Keratinocyte (primary cell): ENCODE measurements at regions not wholly inside any gene's neighbourhood (a gene's known extent, or its start where the extent isn't known, plus 50 kb on each side); places are given as distances from the start of the nearest gene placed in this dataset.
A peak's percentile ranks its signal among the peaks of the same experiment; 100 is the strongest.
"Not testable (repeated sequence)": the region's sequence is repeated elsewhere in the genome, so short reads cannot be mapped to it uniquely, and the experiment has no call there.

Experiments used
- DNase-seq: peaks from one replicate; pipeline ENCODE4 v3.0.0-alpha.2; 2011; ENCODE audit warnings: low read depth, missing footprints, low spot score
- FAIRE-seq: peaks from 2 replicates; lab custom pipeline; 2011; peaks lifted over from hg19 to GRCh38; lab: Jason Lieb, UNC
- H2AFZ ChIP-seq: 2 replicates; pipeline ENCODE4 v1.6.0; 2012; ENCODE audit warnings: low read length, control low read depth, inconsistent platforms; ENCODE audit not compliant: control insufficient read depth
- H3K27ac ChIP-seq: 2 replicates; pipeline ENCODE4 v1.5.1; 2011; ENCODE audit warnings: low read length; ENCODE audit not compliant: control insufficient read depth, insufficient read depth
- H3K27me3 ChIP-seq: 3 replicates; pipeline ENCODE4 v1.6.0; 2011; ENCODE audit warnings: low read length; ENCODE audit not compliant: control insufficient read depth, insufficient read depth; ENCODE audit errors: extremely low read depth
- H3K36me3 ChIP-seq, 2 experiments: 2 replicates in 1 of 2; 3 replicates in 1 of 2; pipeline ENCODE4 v1.5.1; 2011; ENCODE audit warnings: low read length in 2 of 2, mild to moderate bottlenecking in 1 of 2; ENCODE audit not compliant: control insufficient read depth in 2 of 2, insufficient read depth in 2 of 2; ENCODE audit errors: extremely low read depth in 1 of 2
- H3K4me1 ChIP-seq: 3 replicates; pipeline ENCODE4 v1.5.1; 2011; ENCODE audit warnings: low read length; ENCODE audit not compliant: control insufficient read depth, insufficient read depth; ENCODE audit errors: extremely low read depth
- H3K4me2 ChIP-seq: 3 replicates; pipeline ENCODE4 v1.6.0; 2011; ENCODE audit warnings: low read depth, low read length; ENCODE audit not compliant: control insufficient read depth, insufficient read depth; ENCODE audit errors: extremely low read depth
- H3K4me3 ChIP-seq, 3 experiments: fragments of 200-600 bp in 1 of 3; sonication (generic) in 1 of 3; 2 replicates in 2 of 3; 3 replicates in 1 of 3; pipeline ENCODE4 v1.5.1; 2011 to 2016; ENCODE audit warnings: low read length in 3 of 3, mild to moderate bottlenecking in 3 of 3, control low read depth in 2 of 3, inconsistent platforms in 1 of 3, low read depth in 1 of 3, mixed read lengths in 1 of 3, mixed run types in 1 of 3, moderate library complexity in 1 of 3; ENCODE audit not compliant: control insufficient read depth in 2 of 3, insufficient read depth in 2 of 3; ENCODE audit errors: extremely low read depth in 1 of 3
- H3K79me2 ChIP-seq: 2 replicates; pipeline ENCODE4 v1.6.0; 2012; ENCODE audit warnings: low read length; ENCODE audit not compliant: control insufficient read depth, insufficient read depth
- H3K9ac ChIP-seq: 3 replicates; pipeline ENCODE4 v1.6.0; 2011; ENCODE audit warnings: low read length; ENCODE audit not compliant: control insufficient read depth, insufficient read depth; ENCODE audit errors: extremely low read depth
- H3K9me1 ChIP-seq: 3 replicates; pipeline ENCODE4 v1.6.0; 2011; ENCODE audit warnings: low read length; ENCODE audit not compliant: control insufficient read depth, insufficient read depth; ENCODE audit errors: extremely low read depth
- H3K9me3 ChIP-seq: 2 replicates; pipeline ENCODE4 v1.5.1; 2012; ENCODE audit warnings: low read depth, low read length; ENCODE audit not compliant: control insufficient read depth
- H4K20me1 ChIP-seq: 3 replicates; pipeline ENCODE4 v1.6.0; 2011; ENCODE audit warnings: low read length; ENCODE audit not compliant: control insufficient read depth, insufficient read depth; ENCODE audit errors: extremely low read depth
- EZH2 ChIP-seq: IDR thresholded peaks from one replicate; pipeline ENCODE4 v1.6.1; 2012; ENCODE audit warnings: inconsistent platforms, mild to moderate bottlenecking, low read length, moderate library complexity
- dilution Hi-C: fragments of 300-500 bp; cut with MboI; formaldehyde crosslinking; loops from one replicate; pipeline ENCODE4 v1.7.0; 2020; ENCODE audit warnings: low sequenced_read_pairs; ENCODE audit not compliant: extremely low pct_ligation_motif_present
- TF ChIP-seq, protein P1 (sequence below), 3 experiments: IDR thresholded peaks in 1 of 3; conservative IDR thresholded peaks in 1 of 3; optimal IDR thresholded peaks in 1 of 3; 2 replicates in 2 of 3; 3 replicates in 1 of 3; pipeline versions ENCODE3 to v1.5.1; 2011; ENCODE audit warnings: low read length in 3 of 3, mild to moderate bottlenecking in 3 of 3, moderate library complexity in 2 of 3, control low read depth in 1 of 3, inconsistent platforms in 1 of 3; ENCODE audit not compliant: insufficient read depth in 2 of 3; ENCODE audit errors: extremely low read depth in 1 of 3

DNA sequence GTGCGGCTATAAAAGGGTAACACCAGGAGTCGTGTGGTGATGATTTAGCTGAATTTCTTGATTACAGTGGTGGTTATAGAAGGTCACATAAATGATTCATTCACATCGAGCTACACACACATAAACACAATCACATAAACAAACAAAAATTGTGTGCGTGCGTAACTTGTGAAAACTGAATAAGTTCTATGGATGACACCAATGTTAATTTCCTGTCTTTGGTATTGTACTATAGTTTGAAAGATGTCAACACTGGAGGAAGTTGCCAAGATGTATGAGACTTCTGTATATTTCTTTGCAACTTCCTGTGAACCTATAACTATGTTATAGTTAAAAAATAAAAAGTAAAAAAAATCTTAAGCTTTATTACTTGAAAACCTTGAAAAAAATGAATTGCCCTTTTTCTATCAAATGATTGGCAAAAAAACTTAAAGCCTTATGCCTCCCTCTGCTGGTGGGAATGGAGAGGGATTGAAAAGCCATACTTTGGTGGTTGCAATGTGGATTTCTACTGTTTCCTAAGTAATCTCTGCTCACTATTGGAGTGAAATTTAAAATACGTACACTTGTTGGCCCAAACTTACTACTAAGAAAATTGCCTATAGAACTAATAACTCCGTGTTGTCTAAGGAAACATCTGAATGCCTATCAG is 227.7 kb downstream of the RPIA start:
- DNase-seq (no peak), FAIRE-seq (no peak)
- TF ChIP-seq, protein P1, sequence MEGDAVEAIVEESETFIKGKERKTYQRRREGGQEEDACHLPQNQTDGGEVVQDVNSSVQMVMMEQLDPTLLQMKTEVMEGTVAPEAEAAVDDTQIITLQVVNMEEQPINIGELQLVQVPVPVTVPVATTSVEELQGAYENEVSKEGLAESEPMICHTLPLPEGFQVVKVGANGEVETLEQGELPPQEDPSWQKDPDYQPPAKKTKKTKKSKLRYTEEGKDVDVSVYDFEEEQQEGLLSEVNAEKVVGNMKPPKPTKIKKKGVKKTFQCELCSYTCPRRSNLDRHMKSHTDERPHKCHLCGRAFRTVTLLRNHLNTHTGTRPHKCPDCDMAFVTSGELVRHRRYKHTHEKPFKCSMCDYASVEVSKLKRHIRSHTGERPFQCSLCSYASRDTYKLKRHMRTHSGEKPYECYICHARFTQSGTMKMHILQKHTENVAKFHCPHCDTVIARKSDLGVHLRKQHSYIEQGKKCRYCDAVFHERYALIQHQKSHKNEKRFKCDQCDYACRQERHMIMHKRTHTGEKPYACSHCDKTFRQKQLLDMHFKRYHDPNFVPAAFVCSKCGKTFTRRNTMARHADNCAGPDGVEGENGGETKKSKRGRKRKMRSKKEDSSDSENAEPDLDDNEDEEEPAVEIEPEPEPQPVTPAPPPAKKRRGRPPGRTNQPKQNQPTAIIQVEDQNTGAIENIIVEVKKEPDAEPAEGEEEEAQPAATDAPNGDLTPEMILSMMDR (optimal IDR thresholded peaks at IDR 0.05 in 1 of 3, IDR thresholded peaks at IDR 0.05 in 1 of 3, conservative IDR thresholded peaks at IDR 0.05 in 1 of 3; ENCODE audit: extremely low read depth in 1 of 3, insufficient read depth in 2 of 3, low read length in 3 of 3) = peak in 2 of 3 experiments; percentile 50 to 58
- TF ChIP-seq EZH2 = no peak

GRCh38 chr2:88920399-88920798 is 228.9 kb downstream of the RPIA start:
- H2AFZ ChIP-seq, H3K9ac ChIP-seq, H3K27me3 ChIP-seq, H3K4me1 ChIP-seq, H3K4me3 ChIP-seq, FAIRE-seq, H3K36me3 ChIP-seq, H3K9me1 ChIP-seq, dilution Hi-C loops, H3K27ac ChIP-seq, H3K9me3 ChIP-seq, H3K4me2 ChIP-seq, DNase-seq, H3K79me2 ChIP-seq, H4K20me1 ChIP-seq: not testable (repeated sequence)

More for the DNA sequence above, 227.7 kb downstream of the RPIA start:
- Histone ChIP-seq H3K79me2 (no peaks in the 10 kb centered on the region), H3K27ac (no peak overlapping the region), H3K4me1 (no peaks in the 10 kb centered on the region), H3K36me3 (no peaks in the 10 kb centered on the region), H4K20me1 (no peaks in the 10 kb centered on the region), H3K9me1 (no peaks in the 10 kb centered on the region), H3K27me3 (no peaks in the 10 kb centered on the region), H3K9ac (no peak overlapping the region), H3K4me3 (no peak overlapping the region), H3K9me3 (no peaks in the 10 kb centered on the region), H2AFZ (no peak overlapping the region), H3K4me2 (no peak overlapping the region)
- dilution Hi-C loops = loop anchor here (5.0 kb wide), 1 partner anchor 37 kb away; no protein-coding TSS in a partner anchor

DNA sequence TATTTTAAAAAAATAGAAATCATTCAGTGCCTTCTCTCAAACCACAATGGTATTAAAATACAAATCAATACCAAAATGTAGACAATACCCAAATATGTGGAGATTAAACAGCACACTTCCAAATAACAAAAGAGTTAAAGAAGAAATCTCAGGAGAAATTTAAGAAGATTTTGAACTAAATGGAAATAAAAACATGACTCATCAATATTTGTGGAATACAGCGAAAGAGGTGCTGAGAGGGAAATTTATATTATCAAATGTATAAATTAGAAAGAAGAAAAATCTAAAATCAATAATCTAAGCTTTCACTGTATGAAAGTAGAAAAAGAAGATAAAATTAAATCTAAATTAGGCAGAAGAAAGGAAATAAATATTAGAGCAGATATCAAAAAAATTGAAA is 233.1 kb downstream of the RPIA start:
- H4K20me1 ChIP-seq = no peaks in the 10 kb centered on the region
- TF ChIP-seq, protein P1 (optimal IDR thresholded peaks at IDR 0.05 in 1 of 3, IDR thresholded peaks at IDR 0.05 in 1 of 3, conservative IDR thresholded peaks at IDR 0.05 in 1 of 3; ENCODE audit: extremely low read depth in 1 of 3, insufficient read depth in 2 of 3, low read length in 3 of 3) = no peak
- TF ChIP-seq EZH2 = no peak
- H3K27ac ChIP-seq = no peak overlapping the region
- DNase-seq (no peak), FAIRE-seq (no peak)
- H3K36me3 ChIP-seq = no peaks in the 10 kb centered on the region
- H3K9me1 ChIP-seq = no peaks in the 10 kb centered on the region
- H3K9me3 ChIP-seq = no peaks in the 10 kb centered on the region
- H3K4me3 ChIP-seq = no peak overlapping the region
- H3K4me1 ChIP-seq = no peaks in the 10 kb centered on the region
- H3K4me2 ChIP-seq = no peak overlapping the region
- dilution Hi-C loops = no loop called here
- no peaks in the 10 kb centered on the region for H3K79me2 ChIP-seq
- H3K9ac ChIP-seq = no peak overlapping the region
- no peaks in the 10 kb centered on the region for H3K27me3 ChIP-seq
- no peak overlapping the region for H2AFZ ChIP-seq
